ENCODE measurements at regions not wholly inside any gene's neighbourhood (a gene's known extent, or its start where the extent isn't known, plus 50 kb on each side); places are given as distances from the start of the nearest gene placed in this dataset.

GRCh38 chr14:66420251-66421006 lies 65.7 kb upstream of the CCDC196 start:
- Histone ChIP-seq H3K27ac (ENCODE audit: low read depth, low read length, poor library complexity, severe bottlenecking) (no peak overlapping the region), H3K4me3 (ENCODE audit: low read depth, low read length, poor library complexity, severe bottlenecking) (no peak overlapping the region), H3K27me3 (replicated peaks; ENCODE audit: insufficient read depth, low read depth, low read length, poor library complexity) (no peaks in the 10 kb centered on the region), H3K9me3 (ENCODE audit: low read depth, low read length, poor library complexity, severe bottlenecking) (no peaks in the 10 kb centered on the region), H3K4me1 (ENCODE audit: insufficient read depth, low read length, poor library complexity, severe bottlenecking) (no peaks in the 10 kb centered on the region), H3K36me3 (ENCODE audit: insufficient read depth, low read length, poor library complexity, severe bottlenecking) (no peaks in the 10 kb centered on the region)
- intact Hi-C loops (cut with micrococcal nuclease; ENCODE audit: unreplicated experiment): no loop called here
- ChIA-PET POLR2A (ENCODE audit: low non-redundant PET) (no interaction called here), CTCF (no interaction called here)
- no TSS peak for BruUV-seq (replicated peaks)
- no peak for DNase-seq (ENCODE audit: low spot score)
- TF ChIP-seq CTCF (conservative IDR thresholded peaks at IDR 0.05; ENCODE audit: low read depth, low read length) (no peak), EZH2 (IDR thresholded peaks at IDR 0.05; ENCODE audit: borderline replicate concordance, low read depth, low read length, poor library complexity, severe bottlenecking) (no peak)

- no peak for TF ChIP-seq CTCF (conservative IDR thresholded peaks at IDR 0.05; ENCODE audit: low read depth, low read length)
- TF ChIP-seq EZH2 (IDR thresholded peaks at IDR 0.05; ENCODE audit: borderline replicate concordance, low read depth, low read length, poor library complexity, severe bottlenecking): no peak
- Histone ChIP-seq H3K36me3 (ENCODE audit: insufficient read depth, low read length, poor library complexity, severe bottlenecking) (no peaks in the 10 kb centered on the region), H3K4me1 (ENCODE audit: insufficient read depth, low read length, poor library complexity, severe bottlenecking) (no peaks in the 10 kb centered on the region), H3K9me3 (ENCODE audit: low read depth, low read length, poor library complexity, severe bottlenecking) (no peaks in the 10 kb centered on the region), H3K27me3 (replicated peaks; ENCODE audit: insufficient read depth, low read depth, low read length, poor library complexity) (no peaks in the 10 kb centered on the region), H3K4me3 (ENCODE audit: low read depth, low read length, poor library complexity, severe bottlenecking) (no peak overlapping the region), H3K27ac (ENCODE audit: low read depth, low read length, poor library complexity, severe bottlenecking) (no peak overlapping the region)
- intact Hi-C loops (cut with micrococcal nuclease; ENCODE audit: unreplicated experiment): no loop called here
- BruUV-seq (replicated peaks): no TSS peak
- POLR2A ChIA-PET (ENCODE audit: low non-redundant PET): no interaction called here
- CTCF ChIA-PET: no interaction called here
- no peak for DNase-seq (ENCODE audit: low spot score)
Measured at GRCh38 chr14:66421990-66422946, 63.9 kb upstream of the CCDC196 start.

GRCh38 chr14:66425402-66425801 lies 60.8 kb upstream of the CCDC196 start:
- Histone ChIP-seq H3K4me3 (ENCODE audit: low read depth, low read length, poor library complexity, severe bottlenecking) (no peak overlapping the region), H3K27me3 (replicated peaks; ENCODE audit: insufficient read depth, low read depth, low read length, poor library complexity) (no peaks in the 10 kb centered on the region), H3K4me1 (ENCODE audit: insufficient read depth, low read length, poor library complexity, severe bottlenecking) (no peaks in the 10 kb centered on the region), H3K36me3 (ENCODE audit: insufficient read depth, low read length, poor library complexity, severe bottlenecking) (no peaks in the 10 kb centered on the region), H3K9me3 (ENCODE audit: low read depth, low read length, poor library complexity, severe bottlenecking) (no peaks in the 10 kb centered on the region), H3K27ac (ENCODE audit: low read depth, low read length, poor library complexity, severe bottlenecking) (no peak overlapping the region)
- POLR2A ChIA-PET (ENCODE audit: low non-redundant PET): no interaction called here
- no peak for TF ChIP-seq EZH2 (IDR thresholded peaks at IDR 0.05; ENCODE audit: borderline replicate concordance, low read depth, low read length, poor library complexity, severe bottlenecking)
- no peak for TF ChIP-seq CTCF (conservative IDR thresholded peaks at IDR 0.05; ENCODE audit: low read depth, low read length)
- intact Hi-C loops (cut with micrococcal nuclease; ENCODE audit: unreplicated experiment): no loop called here
- BruUV-seq (replicated peaks): no TSS peak
- CTCF ChIA-PET: no interaction called here
- no peak for DNase-seq (ENCODE audit: low spot score)
